ENCODE measurements at regions not wholly inside any gene's neighbourhood (a gene's known extent, or its start where the extent isn't known, plus 50 kb on each side); places are given as distances from the start of the nearest gene placed in this dataset.

DNA sequence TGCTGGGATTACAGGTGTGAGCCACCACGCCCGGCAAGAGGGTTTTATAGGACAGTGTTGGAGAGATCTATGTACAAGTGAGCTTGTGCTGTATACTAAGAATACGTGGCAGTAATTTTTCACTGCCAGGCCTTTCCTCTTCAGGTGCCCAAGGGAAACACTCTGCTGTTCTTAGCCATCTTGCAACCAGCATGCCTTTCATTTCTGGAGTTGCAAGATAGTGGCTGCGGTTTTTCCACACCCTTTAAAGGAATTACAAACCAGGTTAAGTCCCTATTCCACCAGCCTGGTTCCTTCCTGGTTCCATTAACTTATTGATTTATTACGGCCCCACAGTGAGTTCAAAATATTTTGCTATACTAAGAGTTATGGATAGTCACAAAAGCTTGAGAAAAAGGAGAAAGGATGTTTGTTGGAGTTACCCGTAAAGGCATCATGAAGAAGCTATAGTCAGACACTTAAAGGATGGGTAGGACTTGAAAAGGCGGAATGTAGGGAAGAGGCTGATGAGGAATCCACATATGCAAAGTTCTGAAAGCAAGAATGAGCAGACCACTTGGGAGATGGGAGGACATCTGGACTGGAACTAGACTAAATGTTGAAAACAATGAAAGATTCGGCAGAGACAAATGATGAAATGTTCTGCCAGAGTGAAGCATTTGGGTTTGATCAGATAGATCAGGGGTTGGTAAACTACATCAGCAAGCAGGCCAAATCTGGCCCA lies 61.4 kb upstream of the ASIP start:
- TF ChIP-seq, protein P1, sequence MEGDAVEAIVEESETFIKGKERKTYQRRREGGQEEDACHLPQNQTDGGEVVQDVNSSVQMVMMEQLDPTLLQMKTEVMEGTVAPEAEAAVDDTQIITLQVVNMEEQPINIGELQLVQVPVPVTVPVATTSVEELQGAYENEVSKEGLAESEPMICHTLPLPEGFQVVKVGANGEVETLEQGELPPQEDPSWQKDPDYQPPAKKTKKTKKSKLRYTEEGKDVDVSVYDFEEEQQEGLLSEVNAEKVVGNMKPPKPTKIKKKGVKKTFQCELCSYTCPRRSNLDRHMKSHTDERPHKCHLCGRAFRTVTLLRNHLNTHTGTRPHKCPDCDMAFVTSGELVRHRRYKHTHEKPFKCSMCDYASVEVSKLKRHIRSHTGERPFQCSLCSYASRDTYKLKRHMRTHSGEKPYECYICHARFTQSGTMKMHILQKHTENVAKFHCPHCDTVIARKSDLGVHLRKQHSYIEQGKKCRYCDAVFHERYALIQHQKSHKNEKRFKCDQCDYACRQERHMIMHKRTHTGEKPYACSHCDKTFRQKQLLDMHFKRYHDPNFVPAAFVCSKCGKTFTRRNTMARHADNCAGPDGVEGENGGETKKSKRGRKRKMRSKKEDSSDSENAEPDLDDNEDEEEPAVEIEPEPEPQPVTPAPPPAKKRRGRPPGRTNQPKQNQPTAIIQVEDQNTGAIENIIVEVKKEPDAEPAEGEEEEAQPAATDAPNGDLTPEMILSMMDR (IDR thresholded peaks at IDR 0.05; ENCODE audit: low read depth, low read length), result no peak
- TF ChIP-seq POLR2A (IDR thresholded peaks at IDR 0.05; ENCODE audit: extremely low read depth, insufficient read length), result no peak

Measured in NB4 (cell line).